ENCODE measurements at regions not wholly inside any gene's neighbourhood (a gene's known extent, or its start where the extent isn't known, plus 50 kb on each side); places are given as distances from the start of the nearest gene placed in this dataset.

GRCh38 chr2:150232321-150232720 lies 255.1 kb downstream of the RND3 start:
- intact Hi-C loops (cut with DNase I, micrococcal nuclease) = no loop called here
- H3K27ac Mint-ChIP-seq = no peak overlapping the region
- H3K4me1 Mint-ChIP-seq (ENCODE audit: low read depth) = no peaks in the 10 kb centered on the region
- H3K4me3 Mint-ChIP-seq = no peak overlapping the region
- Histone ChIP-seq H3K27me3 (ENCODE audit: control insufficient read depth in 1 of 2, insufficient read depth in 2 of 2, low read length in 2 of 2) (no peaks in the 10 kb centered on the region), H3K36me3 (ENCODE audit: insufficient read depth, low read length) (no peaks in the 10 kb centered on the region), H3K9me3 (ENCODE audit: control insufficient read depth in 1 of 2, insufficient read depth in 1 of 2, low read length in 2 of 2) (peaks cover 0 to 4% of the 10 kb centered on the region in 2 experiments), H3K4me1 (ENCODE audit: insufficient read depth, low read length) (no peaks in the 10 kb centered on the region), H3K27ac (ENCODE audit: low read depth in 1 of 2, low read length in 2 of 2) (no peak overlapping the region), H3K4me3 (ENCODE audit: low read length) (no peak overlapping the region)
- ChIA-PET POLR2A (no interaction called here), CTCF (no interaction called here)
- H3K9me3 Mint-ChIP-seq = peaks cover 6% of the 10 kb centered on the region
- TF ChIP-seq CTCF (IDR thresholded peaks at IDR 0.05) = no peak
- no peaks in the 10 kb centered on the region for H3K36me3 Mint-ChIP-seq (ENCODE audit: low read depth)
- no peaks in the 10 kb centered on the region for H3K27me3 Mint-ChIP-seq
- ATAC-seq (ENCODE audit: poor library complexity) (no peak), DNase-seq (no peak)

GRCh38 chr2:150230616-150231015 lies 256.9 kb downstream of the RND3 start:
- POLR2A ChIA-PET = no interaction called here
- Mint-ChIP-seq H3K27me3 (no peaks in the 10 kb centered on the region), H3K36me3 (ENCODE audit: low read depth) (no peaks in the 10 kb centered on the region), H3K27ac (no peak overlapping the region), H3K4me1 (ENCODE audit: low read depth) (no peaks in the 10 kb centered on the region), H3K4me3 (no peak overlapping the region), H3K9me3 (peaks cover 6% of the 10 kb centered on the region)
- Histone ChIP-seq H3K27ac (ENCODE audit: low read depth in 1 of 2, low read length in 2 of 2) (no peak overlapping the region), H3K27me3 (ENCODE audit: control insufficient read depth in 1 of 2, insufficient read depth in 2 of 2, low read length in 2 of 2) (no peaks in the 10 kb centered on the region), H3K36me3 (ENCODE audit: insufficient read depth, low read length) (no peaks in the 10 kb centered on the region), H3K4me3 (ENCODE audit: low read length) (no peak overlapping the region), H3K4me1 (ENCODE audit: insufficient read depth, low read length) (no peaks in the 10 kb centered on the region), H3K9me3 (ENCODE audit: control insufficient read depth in 1 of 2, insufficient read depth in 1 of 2, low read length in 2 of 2) (no peaks in the 10 kb centered on the region)
- CTCF ChIA-PET = no interaction called here
- TF ChIP-seq CTCF (IDR thresholded peaks at IDR 0.05) = no peak
- ATAC-seq (ENCODE audit: poor library complexity) (no peak), DNase-seq (no peak)
- intact Hi-C loops (cut with DNase I, micrococcal nuclease) = no loop called here

GRCh38 chr2:150230004-150230403 lies 257.5 kb downstream of the RND3 start:
- Histone ChIP-seq H3K27me3 (ENCODE audit: control insufficient read depth in 1 of 2, insufficient read depth in 2 of 2, low read length in 2 of 2) (no peaks in the 10 kb centered on the region), H3K9me3 (ENCODE audit: control insufficient read depth in 1 of 2, insufficient read depth in 1 of 2, low read length in 2 of 2) (no peaks in the 10 kb centered on the region), H3K4me1 (ENCODE audit: insufficient read depth, low read length) (no peaks in the 10 kb centered on the region), H3K4me3 (ENCODE audit: low read length) (no peak overlapping the region), H3K27ac (ENCODE audit: low read depth in 1 of 2, low read length in 2 of 2) (no peak overlapping the region), H3K36me3 (ENCODE audit: insufficient read depth, low read length) (no peaks in the 10 kb centered on the region)
- Mint-ChIP-seq H3K27me3 (no peaks in the 10 kb centered on the region), H3K4me1 (ENCODE audit: low read depth) (no peaks in the 10 kb centered on the region), H3K9me3 (peaks cover 6% of the 10 kb centered on the region), H3K4me3 (no peak overlapping the region), H3K27ac (no peak overlapping the region), H3K36me3 (ENCODE audit: low read depth) (no peaks in the 10 kb centered on the region)
- TF ChIP-seq CTCF (IDR thresholded peaks at IDR 0.05) = no peak
- no peak for DNase-seq
- ATAC-seq (ENCODE audit: poor library complexity) = no peak
- intact Hi-C loops (cut with DNase I, micrococcal nuclease) = no loop called here
- ChIA-PET POLR2A (no interaction called here), CTCF (no interaction called here)

Data from CD4-positive, alpha-beta T cell (primary cell).